Upper lobe of left lung (tissue), 6 donors: ENCODE measurements at regions not wholly inside any gene's neighbourhood (a gene's known extent, or its start where the extent isn't known, plus 50 kb on each side); places are given as distances from the start of the nearest gene placed in this dataset.

Source experiments
- ATAC-seq, 2 donors: fragments of 200-7000 bp; cut with Tn5 transposase; one replicate each; pipeline ENCODE4 v1.9.1; 2022; ENCODE audit warnings: mild to moderate bottlenecking in 2 of 2, moderate library complexity in 2 of 2; ENCODE audit not compliant: low FRiP score in 2 of 2
- DNase-seq, 2 donors: peaks; one replicate each; pipeline ENCODE4 v3.0.0-alpha.2; 2019 to 2020
- H3K27ac ChIP-seq, 4 donors: fragments of 200-600 bp; sonication (generic); one replicate each; pipeline ENCODE4 v1.5.1; 2016 to 2019
- H3K27me3 ChIP-seq, 4 donors: fragments of 200-600 bp; sonication (generic); one replicate each; pipeline ENCODE4 v1.5.1; 2017 to 2019
- H3K36me3 ChIP-seq, 4 donors: fragments of 200-600 bp; sonication (generic); one replicate each; pipeline ENCODE4 v1.5.1; 2016 to 2019
- H3K4me1 ChIP-seq, 4 donors: fragments of 200-600 bp; sonication (generic); one replicate each; pipeline ENCODE4 v1.5.1; 2018 to 2019
- H3K4me3 ChIP-seq, 4 donors: fragments of 200-600 bp; sonication (generic); one replicate each; pipeline ENCODE4 v1.5.1; 2017 to 2019; ENCODE audit warnings: mild to moderate bottlenecking in 2 of 4, moderate library complexity in 1 of 4
- H3K9me3 ChIP-seq, 4 donors: fragments of 200-600 bp; sonication (generic); one replicate each; pipeline ENCODE4 v1.5.1; 2018 to 2019
- EP300 ChIP-seq, 4 donors: sonication (generic); formaldehyde crosslinking; IDR thresholded peaks; one replicate each; pipeline ENCODE4 v1.5.1; 2017; ENCODE audit warnings: antibody characterized with exemption in 4 of 4, control low read depth in 2 of 4
- POLR2A ChIP-seq, 4 donors: fragments of 450-650 bp; IDR thresholded peaks; one replicate each; pipeline ENCODE4 v1.5.1; 2016 to 2017; ENCODE audit warnings: antibody characterized with exemption in 4 of 4, mild to moderate bottlenecking in 2 of 4
- POLR2AphosphoS5 ChIP-seq, 2 donors: sonication (generic); formaldehyde crosslinking; IDR thresholded peaks; one replicate each; pipeline ENCODE4 v1.5.1; 2017; ENCODE audit warnings: antibody characterized with exemption in 2 of 2
- WGBS, 2 donors: methylation state at CpG; one replicate each; pipeline ENCODE4 v1.1.5; 2017 to 2018; 5-methylcytosine and 5-hydroxymethylcytosine counted together
- TF ChIP-seq, protein P1 (sequence below), 6 experiments: fragments of 450-650 bp in 4 of 6; fragments of 200-600 bp in 2 of 6; sonication (generic) in 2 of 6; IDR thresholded peaks; one replicate each; pipeline ENCODE4 v1.5.1; 2016 to 2019; ENCODE audit warnings: antibody characterized with exemption in 6 of 6
- donor health status: DM: no; HTN: no; CAD: no; lungs with moderate emphysema.
- donor health status: DM: no; HTN: yes; CAD: no; lungs with severe emphysema.

DNA sequence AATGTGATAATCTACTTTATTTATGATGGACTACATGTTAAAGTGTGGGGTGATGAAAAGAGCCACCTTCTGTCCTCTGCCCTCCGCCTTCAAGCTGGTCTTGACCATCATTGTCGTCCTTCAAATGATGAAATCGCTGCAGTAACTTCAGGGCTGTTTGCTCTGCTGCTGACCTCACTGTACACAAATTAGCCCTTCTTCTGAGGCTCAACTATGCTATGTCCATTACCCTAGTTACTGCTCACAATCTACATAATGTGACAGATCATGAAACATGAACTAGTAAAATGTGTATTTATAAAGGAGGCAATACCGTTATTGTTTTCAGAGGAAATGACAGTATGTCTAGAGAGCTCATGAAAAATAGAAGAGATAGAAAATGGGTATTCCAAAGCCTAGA is 145.9 kb downstream of the RFC3 start:
- TF ChIP-seq POLR2A (IDR thresholded peaks at IDR 0.05), result no peak
- TF ChIP-seq EP300 (IDR thresholded peaks at IDR 0.05), result no peak
- TF ChIP-seq POLR2AphosphoS5 (IDR thresholded peaks at IDR 0.05), result no peak
- TF ChIP-seq, protein P1, sequence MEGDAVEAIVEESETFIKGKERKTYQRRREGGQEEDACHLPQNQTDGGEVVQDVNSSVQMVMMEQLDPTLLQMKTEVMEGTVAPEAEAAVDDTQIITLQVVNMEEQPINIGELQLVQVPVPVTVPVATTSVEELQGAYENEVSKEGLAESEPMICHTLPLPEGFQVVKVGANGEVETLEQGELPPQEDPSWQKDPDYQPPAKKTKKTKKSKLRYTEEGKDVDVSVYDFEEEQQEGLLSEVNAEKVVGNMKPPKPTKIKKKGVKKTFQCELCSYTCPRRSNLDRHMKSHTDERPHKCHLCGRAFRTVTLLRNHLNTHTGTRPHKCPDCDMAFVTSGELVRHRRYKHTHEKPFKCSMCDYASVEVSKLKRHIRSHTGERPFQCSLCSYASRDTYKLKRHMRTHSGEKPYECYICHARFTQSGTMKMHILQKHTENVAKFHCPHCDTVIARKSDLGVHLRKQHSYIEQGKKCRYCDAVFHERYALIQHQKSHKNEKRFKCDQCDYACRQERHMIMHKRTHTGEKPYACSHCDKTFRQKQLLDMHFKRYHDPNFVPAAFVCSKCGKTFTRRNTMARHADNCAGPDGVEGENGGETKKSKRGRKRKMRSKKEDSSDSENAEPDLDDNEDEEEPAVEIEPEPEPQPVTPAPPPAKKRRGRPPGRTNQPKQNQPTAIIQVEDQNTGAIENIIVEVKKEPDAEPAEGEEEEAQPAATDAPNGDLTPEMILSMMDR (IDR thresholded peaks at IDR 0.05), result no peak
- no peaks in the 10 kb centered on the region for H3K27me3 ChIP-seq
- H3K4me3 ChIP-seq, result no peak overlapping the region
- no peak overlapping the region for H3K27ac ChIP-seq
- no peaks in the 10 kb centered on the region for H3K36me3 ChIP-seq
- ATAC-seq, result no peak
- no peaks in the 10 kb centered on the region for H3K4me1 ChIP-seq
- WGBS, 2 donors, result 92 to 96% methylated on average over 4 of the region's 4 CpGs
- no peak for DNase-seq
- no peaks in the 10 kb centered on the region for H3K9me3 ChIP-seq

DNA sequence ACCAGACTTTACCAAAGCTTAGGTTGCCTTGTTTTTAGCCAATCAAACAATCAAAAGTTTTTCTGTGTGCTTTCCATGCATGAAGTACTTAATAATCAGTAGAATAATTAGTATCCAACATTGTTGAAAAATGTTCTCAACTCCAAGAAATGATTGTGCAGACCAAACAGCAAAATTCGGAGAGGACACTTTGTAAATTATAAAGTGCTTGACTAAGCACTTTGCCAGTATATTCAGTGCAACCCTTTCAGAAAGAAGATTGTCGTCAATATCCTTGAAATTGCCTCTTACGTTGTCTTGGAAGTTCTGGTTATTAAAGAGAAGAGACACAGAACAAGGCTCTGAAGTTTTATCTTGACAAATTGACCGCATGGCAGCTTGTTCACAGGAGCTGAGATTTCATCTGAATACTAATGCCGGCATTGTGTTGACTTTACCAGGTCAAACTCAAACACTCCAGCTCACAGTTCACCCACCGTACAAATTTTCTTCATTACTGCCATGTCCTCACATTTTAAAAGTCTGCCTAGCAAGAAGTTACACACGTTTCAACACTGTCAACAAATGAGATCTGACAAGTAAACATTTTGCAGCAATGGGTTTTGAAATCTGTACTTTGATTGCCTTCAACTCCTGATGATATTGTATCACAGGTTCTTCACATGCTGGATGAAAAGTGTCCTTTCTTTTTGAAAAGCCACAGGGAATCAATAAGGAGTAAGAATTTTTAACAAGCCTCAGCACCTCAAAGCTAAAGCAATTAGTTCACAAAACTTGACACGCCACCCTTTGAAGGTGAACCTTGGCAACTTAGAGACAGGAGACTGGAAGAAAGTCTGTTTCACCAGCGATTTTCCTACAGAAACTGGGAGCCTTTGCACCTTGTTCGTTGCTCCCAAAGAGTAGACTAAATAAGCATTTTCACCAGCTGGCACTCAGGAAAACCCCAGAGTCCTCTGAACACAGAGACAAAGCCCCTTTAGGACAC is 150.9 kb downstream of the RFC3 start:
- Histone ChIP-seq H3K27ac (no peak overlapping the region), H3K4me1 (no peaks in the 10 kb centered on the region), H3K36me3 (no peaks in the 10 kb centered on the region), H3K9me3 (no peaks in the 10 kb centered on the region), H3K4me3 (no peak overlapping the region), H3K27me3 (no peaks in the 10 kb centered on the region)
- DNase-seq, result no peak
- ATAC-seq, result no peak
- 45 to 52% methylated on average over 10 of the region's 10 CpGs for WGBS, 2 donors
- TF ChIP-seq POLR2A (IDR thresholded peaks at IDR 0.05), result no peak
- no peak for TF ChIP-seq EP300 (IDR thresholded peaks at IDR 0.05)
- TF ChIP-seq, protein P1 (IDR thresholded peaks at IDR 0.05), result no peak
- no peak for TF ChIP-seq POLR2AphosphoS5 (IDR thresholded peaks at IDR 0.05)

DNA sequence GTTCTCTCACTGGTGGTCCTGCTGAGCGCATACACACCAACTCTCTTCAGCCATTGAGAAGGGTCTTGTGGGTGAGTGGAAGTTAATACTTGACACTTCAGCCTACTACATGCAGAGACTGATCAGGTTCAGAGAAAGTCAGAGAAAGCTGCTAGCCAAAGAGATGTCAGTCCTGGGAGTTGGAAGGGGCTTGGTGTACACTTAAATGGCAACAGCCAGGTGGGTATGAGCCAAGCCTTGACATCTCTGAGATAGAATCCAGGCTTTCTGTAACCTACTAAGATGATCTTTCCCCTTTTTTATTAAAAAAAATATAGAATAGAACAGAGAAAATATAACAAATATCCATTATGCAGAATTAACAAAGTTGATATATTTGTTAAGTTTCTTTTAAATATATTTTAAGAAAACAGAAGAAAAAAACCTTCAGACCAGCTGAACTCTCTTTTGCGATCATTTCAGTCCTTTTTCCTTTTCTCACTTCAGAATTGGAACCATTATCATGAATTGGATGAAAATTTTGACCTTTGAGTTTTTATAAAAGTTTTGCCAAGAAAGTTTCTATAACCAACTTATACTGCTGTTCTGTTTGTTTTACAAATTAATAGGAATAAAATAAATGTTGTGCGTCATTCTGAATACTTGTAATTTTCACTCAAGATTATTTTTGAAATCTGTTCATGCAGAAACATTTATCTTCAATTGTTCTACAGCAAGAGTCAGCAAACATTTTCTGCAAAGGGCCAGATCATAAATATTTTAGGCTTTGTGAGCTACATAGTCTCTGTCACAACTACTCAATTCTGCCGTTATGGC is 153.0 kb downstream of the RFC3 start:
- no peak for DNase-seq
- no peak for TF ChIP-seq POLR2A (IDR thresholded peaks at IDR 0.05)
- no peak for TF ChIP-seq POLR2AphosphoS5 (IDR thresholded peaks at IDR 0.05)
- no peak for TF ChIP-seq EP300 (IDR thresholded peaks at IDR 0.05)
- TF ChIP-seq, protein P1 (IDR thresholded peaks at IDR 0.05), result no peak
- ATAC-seq, result no peak
- H3K36me3 ChIP-seq, result no peaks in the 10 kb centered on the region
- H3K27ac ChIP-seq, result no peak overlapping the region
- no peaks in the 10 kb centered on the region for H3K4me1 ChIP-seq
- 86 to 94% methylated on average over 4 of the region's 4 CpGs for WGBS, 2 donors
- no peaks in the 10 kb centered on the region for H3K27me3 ChIP-seq
- no peak overlapping the region for H3K4me3 ChIP-seq
- no peaks in the 10 kb centered on the region for H3K9me3 ChIP-seq

DNA sequence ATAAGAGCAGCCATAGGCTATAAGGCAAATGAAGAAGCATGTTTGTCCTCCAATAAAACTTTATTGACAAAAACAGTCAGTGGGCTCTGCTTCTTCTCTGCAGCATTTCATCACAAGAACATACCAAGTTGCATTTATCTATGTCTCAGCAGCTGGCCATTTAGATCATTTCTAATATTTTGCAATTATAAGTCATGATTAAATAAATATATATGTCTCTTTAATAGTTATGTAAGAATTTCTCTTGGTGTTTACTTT is 153.5 kb downstream of the RFC3 start:
- ATAC-seq (no peak), DNase-seq (no peak)
- Histone ChIP-seq H3K27me3 (no peaks in the 10 kb centered on the region), H3K36me3 (no peaks in the 10 kb centered on the region), H3K4me3 (no peak overlapping the region), H3K27ac (no peak overlapping the region), H3K9me3 (no peaks in the 10 kb centered on the region), H3K4me1 (no peaks in the 10 kb centered on the region)
- TF ChIP-seq, protein P1 (IDR thresholded peaks at IDR 0.05), result no peak
- no peak for TF ChIP-seq EP300 (IDR thresholded peaks at IDR 0.05)
- no peak for TF ChIP-seq POLR2A (IDR thresholded peaks at IDR 0.05)
- TF ChIP-seq POLR2AphosphoS5 (IDR thresholded peaks at IDR 0.05), result no peak
